A204.1 (cell line): ENCODE measurements at regions not wholly inside any gene's neighbourhood (a gene's known extent, or its start where the extent isn't known, plus 50 kb on each side); places are given as distances from the start of the nearest gene placed in this dataset.

Experiments
- FAIRE-seq: peaks from 2 replicates; lab custom pipeline; 2012; peaks lifted over from hg19 to GRCh38; lab: Jason Lieb, UNC

DNA sequence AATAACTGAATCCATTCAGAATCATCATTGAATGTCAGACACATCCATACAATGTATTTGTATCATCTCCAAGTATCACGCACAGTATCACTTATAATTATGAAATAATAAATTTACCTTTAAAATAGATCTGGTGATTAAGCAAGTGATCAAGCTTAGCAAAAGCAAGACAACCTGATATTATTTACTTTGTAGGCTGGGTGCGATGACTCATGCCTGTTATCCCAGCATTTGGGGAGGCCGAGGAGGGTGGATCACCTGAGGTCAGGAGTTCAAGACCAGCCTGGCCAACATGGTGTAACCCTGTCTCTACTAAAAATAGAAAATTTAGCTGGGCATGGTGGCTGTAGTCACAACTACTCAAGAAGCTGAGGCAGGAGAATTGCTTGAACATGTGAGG lies 421.0 kb upstream of the NETO1 start:
- FAIRE-seq, result no peak

DNA sequence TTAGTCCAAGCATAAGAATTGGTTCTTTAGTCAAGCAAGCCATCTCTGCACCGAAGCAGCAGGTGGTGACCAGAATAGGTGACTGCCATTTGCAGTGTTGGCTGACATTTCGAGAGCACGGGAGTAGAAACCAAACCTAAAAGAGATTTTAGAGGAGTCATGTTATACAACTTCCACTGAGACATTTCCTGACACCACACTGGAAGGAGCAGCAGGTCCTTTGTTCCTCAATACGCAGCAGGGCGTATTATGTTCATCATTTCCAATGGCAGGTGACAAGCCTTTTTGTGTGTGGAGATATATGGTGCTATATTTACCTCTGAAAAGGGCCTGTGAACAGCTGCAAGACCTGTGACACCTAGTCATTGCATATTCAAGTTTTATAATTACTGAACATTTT lies 418.8 kb upstream of the NETO1 start:
- FAIRE-seq, result no peak

- no peak for FAIRE-seq
These were observed 416.0 kb upstream of the NETO1 start for GRCh38 chr18:73283788-73284187.

DNA sequence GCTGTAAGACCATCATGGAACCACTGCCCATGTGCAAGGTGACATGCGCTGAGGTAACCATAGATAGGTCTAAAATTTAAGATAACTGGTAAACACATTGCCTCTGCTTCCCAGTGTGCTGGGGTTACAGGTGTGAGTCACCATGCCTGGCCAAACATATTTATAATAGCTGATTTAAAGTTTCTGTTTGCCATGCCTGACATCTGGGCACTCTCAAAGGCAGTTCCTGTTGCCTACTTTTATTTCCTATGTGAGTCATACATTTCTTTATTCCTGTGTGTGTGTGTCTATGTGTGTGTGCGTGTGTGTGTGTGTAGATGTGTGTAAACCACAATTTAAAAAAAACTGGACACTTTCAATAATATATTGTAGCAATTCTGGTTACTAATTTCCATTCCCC lies 415.2 kb upstream of the NETO1 start:
- no peak for FAIRE-seq

DNA sequence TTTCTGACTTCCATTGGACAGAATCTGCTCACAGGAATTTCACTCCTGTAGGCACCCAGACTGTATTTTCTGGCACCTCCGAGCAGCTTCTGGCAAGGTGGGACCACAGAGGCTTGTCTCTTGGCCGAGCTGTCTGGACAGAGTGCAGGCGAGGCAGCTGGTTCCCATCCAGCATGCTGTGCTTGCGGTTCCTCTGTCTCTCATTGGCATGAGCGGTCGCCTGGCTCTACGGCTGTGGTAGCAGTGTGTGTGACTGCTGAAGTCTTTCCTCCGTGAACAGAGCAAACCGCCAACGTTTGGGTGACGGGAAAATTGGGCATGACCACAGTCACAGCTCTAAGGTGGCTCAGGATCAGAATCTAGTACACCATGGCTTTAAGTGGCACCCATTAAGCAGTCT lies 411.7 kb upstream of the NETO1 start:
- no peak for FAIRE-seq

GRCh38 chr18:73274812-73275621 lies 407.2 kb upstream of the NETO1 start:
- FAIRE-seq, result no peak

GRCh38 chr18:73270920-73271634 lies 403.3 kb upstream of the NETO1 start:
- FAIRE-seq, result no peak

- no peak for FAIRE-seq
These were observed 396.8 kb upstream of the NETO1 start for GRCh38 chr18:73264562-73264921.

DNA sequence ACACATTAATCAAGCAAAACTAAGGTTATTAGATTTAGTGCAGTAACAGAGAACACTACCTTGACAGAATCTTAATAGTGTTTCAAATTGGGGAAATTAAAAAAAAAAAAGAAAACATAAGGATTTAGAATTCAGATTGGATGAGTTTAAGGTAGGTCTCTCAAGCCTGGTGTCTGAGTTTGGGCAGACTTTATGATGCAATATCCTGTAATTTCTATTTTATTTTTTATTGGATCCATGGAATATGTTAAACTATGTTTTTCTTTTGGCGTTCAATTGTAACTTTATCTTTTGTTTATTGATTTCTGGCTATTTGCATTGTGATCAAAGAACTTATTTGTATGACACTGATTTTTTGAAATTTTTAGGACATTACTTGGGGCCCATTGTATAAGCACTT lies 394.1 kb upstream of the NETO1 start:
- FAIRE-seq, result no peak

DNA sequence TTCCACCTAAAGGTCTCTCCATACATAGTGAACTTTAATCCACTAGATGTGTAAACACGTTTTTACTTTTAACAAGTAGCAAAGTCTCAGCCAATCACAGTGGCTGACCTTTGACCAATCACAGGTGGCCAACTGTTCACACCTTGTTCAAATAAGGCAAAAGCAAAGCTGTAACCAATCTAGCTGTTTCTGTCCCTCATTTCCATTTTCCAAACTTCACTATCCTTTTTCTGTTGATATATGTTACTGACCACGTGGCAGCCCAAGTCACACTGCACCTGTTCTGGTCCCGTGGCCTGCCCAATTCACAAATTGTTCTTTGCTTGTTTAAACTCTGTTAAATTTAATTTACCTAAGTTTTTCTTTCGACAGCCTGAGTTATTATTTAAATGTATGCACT lies 393.5 kb upstream of the NETO1 start:
- FAIRE-seq, result no peak

DNA sequence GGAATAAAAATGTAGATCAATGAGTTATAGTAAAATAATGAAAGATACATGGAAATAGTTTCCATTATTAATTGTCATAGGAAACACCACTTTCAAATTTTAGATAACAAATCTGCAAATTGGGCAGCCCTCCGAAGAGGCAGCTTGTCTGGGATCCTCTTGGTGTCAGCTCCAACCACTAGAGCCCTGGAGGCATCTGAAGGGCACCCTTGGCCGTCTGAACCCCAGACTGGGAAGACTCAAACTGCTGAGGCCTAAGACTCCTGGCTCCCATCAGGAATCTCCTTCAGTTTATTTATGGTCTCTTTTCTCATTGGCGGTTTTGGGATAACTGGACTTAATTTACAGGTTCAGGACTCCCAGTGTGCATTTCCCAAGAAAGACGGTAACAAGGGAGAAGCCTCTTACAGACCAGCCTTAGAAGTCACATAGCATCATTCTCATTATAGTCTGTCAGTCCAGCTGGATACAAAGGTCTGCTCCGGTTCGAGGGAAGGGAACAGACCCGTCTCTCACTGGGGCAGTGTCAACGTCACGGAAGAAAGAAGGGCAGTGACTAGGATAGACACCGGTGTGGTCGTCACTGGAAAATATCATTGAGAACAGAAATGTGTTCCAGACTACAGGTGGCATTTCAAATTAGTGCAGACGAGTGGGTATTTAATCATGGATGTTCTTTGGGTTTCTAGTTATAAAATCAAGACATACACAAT lies 390.7 kb upstream of the NETO1 start:
- no peak for FAIRE-seq

GRCh38 chr18:73254564-73254963 lies 386.8 kb upstream of the NETO1 start:
- no peak for FAIRE-seq

GRCh38 chr18:73249030-73249429 lies 381.2 kb upstream of the NETO1 start:
- FAIRE-seq, result no peak

GRCh38 chr18:73246763-73247162 lies 379.0 kb upstream of the NETO1 start:
- no peak for FAIRE-seq

GRCh38 chr18:73245345-73245744 lies 377.6 kb upstream of the NETO1 start:
- FAIRE-seq, result no peak

GRCh38 chr18:73244401-73244800 lies 376.6 kb upstream of the NETO1 start:
- FAIRE-seq, result no peak

- no peak for FAIRE-seq
These were observed 373.1 kb upstream of the NETO1 start for GRCh38 chr18:73240899-73241298.

GRCh38 chr18:73235921-73236320 lies 368.1 kb upstream of the NETO1 start:
- no peak for FAIRE-seq

DNA sequence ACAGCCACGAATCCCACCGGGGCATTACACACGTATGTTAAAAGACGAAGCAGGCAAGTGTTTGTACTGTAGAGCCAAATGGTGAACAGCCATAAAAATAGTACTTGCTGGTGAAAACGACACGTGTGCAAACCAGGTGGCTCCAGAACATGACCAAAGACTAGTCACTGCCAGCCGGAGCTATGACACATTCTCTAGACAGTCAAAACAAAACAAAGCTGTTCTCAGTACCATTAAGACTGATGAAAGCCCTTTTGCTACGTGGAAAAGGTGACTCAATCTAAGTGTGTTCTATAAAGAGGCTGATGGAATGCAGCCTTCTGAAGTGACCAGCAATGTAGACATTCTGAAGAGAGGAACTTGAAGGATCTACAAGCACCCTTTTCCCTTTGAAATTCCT lies 367.7 kb upstream of the NETO1 start:
- FAIRE-seq, result no peak

DNA sequence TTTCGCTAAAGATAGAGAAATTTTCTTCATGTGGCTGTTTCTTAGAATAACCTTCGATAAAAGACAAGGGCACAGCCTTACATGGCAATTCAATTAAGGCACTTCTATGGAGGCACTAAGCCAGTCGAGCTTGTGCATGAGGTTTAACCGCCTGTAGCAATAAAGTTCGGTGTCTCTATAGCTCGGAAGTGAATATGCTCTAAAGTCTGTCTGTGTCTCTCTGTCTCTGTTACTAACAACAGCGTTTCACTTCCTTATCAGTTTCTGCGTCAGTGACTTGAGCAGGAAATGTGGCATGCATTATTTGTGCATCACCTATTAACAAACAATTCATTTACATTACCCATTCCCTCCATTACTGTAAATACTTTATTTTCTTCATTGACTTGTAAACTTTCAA lies 365.1 kb upstream of the NETO1 start:
- no peak for FAIRE-seq

GRCh38 chr18:73220663-73221062 lies 352.9 kb upstream of the NETO1 start:
- FAIRE-seq, result no peak

DNA sequence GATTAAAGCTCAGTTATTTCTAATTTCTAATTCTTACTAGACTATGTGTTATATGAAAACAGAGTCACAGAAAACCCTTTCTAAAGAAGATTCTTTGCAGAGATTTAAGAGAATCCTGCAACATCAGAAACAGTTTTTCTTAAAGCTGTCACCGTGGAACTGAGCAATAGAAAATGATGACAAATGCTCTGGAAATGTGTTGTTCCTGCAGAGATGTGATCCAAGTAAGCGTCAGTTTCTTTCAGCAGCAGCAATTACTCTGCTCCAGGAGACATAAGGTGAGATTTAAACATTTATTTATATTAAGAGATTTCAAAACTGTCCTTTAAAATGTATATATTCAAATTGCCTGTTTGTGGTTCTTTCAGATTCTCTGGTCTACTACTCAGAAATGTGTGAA lies 350.5 kb upstream of the NETO1 start:
- FAIRE-seq, result no peak

DNA sequence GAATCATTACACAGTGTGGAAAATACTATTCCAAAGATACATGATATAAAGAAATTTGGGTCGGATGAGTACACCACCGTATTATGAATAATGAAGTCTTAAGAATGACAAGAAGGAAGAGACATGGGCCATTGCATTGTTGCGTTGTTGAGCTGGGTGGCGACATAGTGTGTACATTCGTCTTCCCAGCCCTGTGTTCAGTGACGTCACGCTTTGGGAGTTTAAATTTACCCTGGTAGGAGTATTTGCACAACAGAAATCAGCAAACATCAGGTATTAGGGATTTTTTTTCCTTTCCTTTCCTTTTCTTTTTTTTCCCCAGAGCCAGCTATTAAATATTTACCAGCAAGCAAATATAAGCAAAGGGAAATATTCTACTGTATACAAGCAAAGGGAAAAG lies 347.2 kb upstream of the NETO1 start:
- no peak for FAIRE-seq
